SJCRH30 (cell line): ENCODE measurements at regions not wholly inside any gene's neighbourhood (a gene's known extent, or its start where the extent isn't known, plus 50 kb on each side); places are given as distances from the start of the nearest gene placed in this dataset.
"Not testable (repeated sequence)": the region's sequence is repeated elsewhere in the genome, so short reads cannot be mapped to it uniquely, and the experiment has no call there.

ENCODE experiments used
- DNase-seq, 2 experiments: peaks; one replicate each; pipeline ENCODE4 v3.0.0-alpha.2; 2015 to 2020
- H3K27ac ChIP-seq: fragments of 250-450 bp; sonication (Bioruptor Pico); 2 replicates; pipeline ENCODE4 v1.5.1; 2020; ENCODE audit warnings: mild to moderate bottlenecking, moderate library complexity
- H3K27me3 ChIP-seq: fragments of 250-450 bp; sonication (Bioruptor Pico); 2 replicates; pipeline ENCODE4 v1.5.1; 2020; ENCODE audit warnings: mild to moderate bottlenecking, moderate library complexity
- H3K36me3 ChIP-seq: fragments of 250-450 bp; sonication (Bioruptor Pico); 2 replicates; pipeline ENCODE4 v1.5.1; 2020; ENCODE audit warnings: mild to moderate bottlenecking, moderate library complexity
- H3K4me1 ChIP-seq: fragments of 250-450 bp; sonication (Bioruptor Pico); 2 replicates; pipeline ENCODE4 v1.5.1; 2020; ENCODE audit warnings: mild to moderate bottlenecking, moderate library complexity
- H3K4me3 ChIP-seq: fragments of 250-450 bp; sonication (Bioruptor Pico); 2 replicates; pipeline ENCODE4 v1.5.1; 2020; ENCODE audit warnings: mild to moderate bottlenecking, moderate library complexity
- H3K9me3 ChIP-seq: fragments of 250-450 bp; sonication (Bioruptor Pico); replicated peaks from 2 replicates; pipeline ENCODE4 v1.5.1; 2020; ENCODE audit warnings: mild to moderate bottlenecking, moderate library complexity

DNA sequence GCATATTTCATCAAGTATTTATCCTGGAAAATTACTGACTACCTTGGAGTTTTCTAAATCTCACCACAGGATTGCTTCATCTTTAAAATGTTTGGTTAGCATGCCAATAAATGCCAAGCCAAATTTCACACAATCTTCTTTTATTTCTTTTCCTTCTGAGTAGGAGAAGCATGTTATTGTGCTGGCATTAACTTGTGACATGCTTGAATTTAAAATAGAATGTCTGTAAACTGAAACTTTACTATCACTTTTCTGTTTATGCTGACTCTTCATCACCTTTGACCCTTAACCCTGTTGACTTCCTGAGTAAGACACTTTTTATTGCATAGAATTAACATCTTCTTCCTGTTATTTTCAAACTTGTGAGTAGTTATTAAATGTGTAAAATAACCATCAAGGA lies 56.2 kb upstream of the LRRTM4 start:
- H3K36me3 ChIP-seq: no peaks in the 10 kb centered on the region
- DNase-seq: peak in 1 of 2 experiments; percentile 5
- no peaks in the 10 kb centered on the region for H3K27me3 ChIP-seq
- H3K27ac ChIP-seq: no peak overlapping the region
- H3K4me1 ChIP-seq: peaks cover 2% of the 10 kb centered on the region; the same call in 1 of the 2 replicates
- no peak overlapping the region for H3K4me3 ChIP-seq
- H3K9me3 ChIP-seq: no peaks in the 10 kb centered on the region

DNA sequence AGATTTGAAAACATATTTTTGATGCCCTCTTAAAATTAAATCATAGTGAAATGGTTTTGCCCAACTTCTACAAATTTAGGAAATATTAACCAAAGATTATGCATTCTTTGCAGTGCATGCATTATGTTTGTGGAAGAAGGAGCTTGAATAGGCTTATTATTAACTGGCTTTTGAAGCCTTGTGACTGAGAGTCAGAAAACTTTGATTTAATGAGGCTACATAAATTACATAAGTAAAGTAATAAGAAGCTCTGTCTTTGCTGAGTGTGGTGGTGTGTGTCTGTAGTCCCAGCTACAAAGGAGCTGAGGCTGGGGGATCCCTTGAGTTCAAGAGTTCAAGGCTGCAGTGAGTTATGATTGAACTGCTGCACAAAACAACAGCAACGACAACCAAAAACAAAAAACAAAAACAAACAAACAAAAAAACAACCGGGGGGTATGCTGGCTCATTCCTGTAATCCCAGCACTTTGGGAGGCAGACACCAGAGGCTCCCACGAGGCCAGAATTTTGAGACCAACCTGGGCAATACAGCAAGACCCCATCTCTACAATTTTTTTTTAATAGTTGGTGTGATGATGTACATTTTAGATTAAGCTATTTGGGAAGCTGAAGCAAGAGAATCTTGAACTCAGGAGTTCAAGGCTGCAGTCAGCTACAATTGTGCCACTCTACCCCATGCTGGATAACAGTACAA lies 57.0 kb upstream of the LRRTM4 start:
- Histone ChIP-seq H3K27me3 (no peaks in the 10 kb centered on the region), H3K4me1 (peaks cover 2% of the 10 kb centered on the region; the same call in 1 of the 2 replicates), H3K4me3 (no peak overlapping the region), H3K9me3 (no peaks in the 10 kb centered on the region), H3K36me3 (no peaks in the 10 kb centered on the region), H3K27ac (no peak overlapping the region)
- DNase-seq: no peak

DNA sequence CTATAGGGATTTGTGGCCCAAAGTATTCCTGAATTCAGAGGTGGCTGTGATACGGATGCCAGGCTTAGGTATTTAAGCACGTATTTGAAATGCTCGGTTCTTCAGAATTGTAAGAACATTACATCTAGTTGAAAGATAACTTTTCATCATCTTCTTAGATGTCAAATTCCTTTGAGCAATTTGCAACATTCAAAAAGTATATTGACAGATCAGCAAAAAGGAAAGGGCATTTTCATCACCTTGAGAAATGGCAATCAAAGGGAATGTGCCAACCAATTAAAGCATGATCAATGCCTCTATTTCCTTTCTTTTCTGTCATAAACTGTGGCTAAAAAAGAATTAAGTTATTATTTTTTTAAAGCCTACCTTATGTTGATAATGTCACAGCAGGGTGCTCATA lies 66.3 kb upstream of the LRRTM4 start:
- Histone ChIP-seq H3K36me3 (no peaks in the 10 kb centered on the region), H3K9me3 (no peaks in the 10 kb centered on the region), H3K27ac (no peak overlapping the region), H3K27me3 (no peaks in the 10 kb centered on the region), H3K4me1 (no peaks in the 10 kb centered on the region), H3K4me3 (no peak overlapping the region)
- no peak for DNase-seq

DNA sequence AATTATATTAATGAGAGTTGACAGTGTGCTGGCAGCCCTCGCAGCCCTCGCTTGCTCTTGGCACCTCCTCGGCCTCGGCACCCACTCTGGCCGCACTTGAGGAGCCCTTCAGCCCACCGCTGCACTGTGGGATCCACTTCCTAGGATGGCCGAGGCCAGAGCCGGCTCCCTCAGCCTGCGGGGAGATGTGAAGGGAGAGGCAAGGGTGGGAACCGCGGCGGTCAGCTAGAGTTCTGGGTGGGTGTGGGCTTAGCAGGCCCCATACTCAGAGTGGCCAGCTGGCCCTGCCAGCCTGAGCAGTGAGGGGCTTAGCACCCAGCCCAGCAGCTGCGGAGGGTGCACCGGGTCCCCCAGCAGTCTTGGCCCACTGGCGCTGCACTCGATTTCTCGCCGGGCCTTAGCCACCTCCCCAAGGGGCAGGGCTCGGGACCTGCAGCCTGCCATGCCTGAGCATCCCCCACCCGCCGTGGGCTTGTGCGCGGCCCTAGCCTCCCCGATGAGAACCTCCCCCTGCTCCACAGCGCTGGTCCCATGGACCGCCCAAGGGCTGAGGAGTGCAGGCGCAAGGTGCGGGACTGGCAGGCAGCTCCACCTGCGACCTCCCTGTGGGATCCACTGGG lies 68.2 kb upstream of the LRRTM4 start:
- no peaks in the 10 kb centered on the region for H3K4me1 ChIP-seq
- DNase-seq: no peak

DNA sequence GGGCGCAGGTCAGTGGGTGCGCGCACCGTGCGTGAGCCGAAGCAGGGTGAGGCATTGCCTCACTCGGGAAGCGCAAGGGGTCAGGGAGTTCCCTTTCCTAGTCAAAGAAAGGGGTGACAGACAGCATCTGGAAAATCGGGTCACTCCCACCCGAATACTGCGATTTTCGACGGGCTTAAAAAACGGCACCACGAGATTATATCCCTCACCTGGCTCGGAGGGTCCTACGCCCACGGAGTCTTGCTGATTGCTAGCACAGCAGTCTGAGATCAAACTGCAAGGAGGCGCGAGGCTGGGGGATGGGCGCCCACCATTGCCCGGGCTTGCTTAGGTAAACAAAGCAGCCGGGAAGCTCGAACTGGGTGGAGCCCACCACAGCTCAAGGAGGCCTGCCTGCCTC lies 70.8 kb upstream of the LRRTM4 start:
- H3K4me1 ChIP-seq, DNase-seq, H3K27ac ChIP-seq, H3K27me3 ChIP-seq, H3K9me3 ChIP-seq, H3K36me3 ChIP-seq, H3K4me3 ChIP-seq: not testable (repeated sequence)

More for the DNA sequence above, 68.2 kb upstream of the LRRTM4 start:
- Histone ChIP-seq H3K27ac (no peak overlapping the region), H3K27me3 (no peaks in the 10 kb centered on the region), H3K9me3 (no peaks in the 10 kb centered on the region), H3K4me3 (no peak overlapping the region), H3K36me3 (no peaks in the 10 kb centered on the region)

DNA sequence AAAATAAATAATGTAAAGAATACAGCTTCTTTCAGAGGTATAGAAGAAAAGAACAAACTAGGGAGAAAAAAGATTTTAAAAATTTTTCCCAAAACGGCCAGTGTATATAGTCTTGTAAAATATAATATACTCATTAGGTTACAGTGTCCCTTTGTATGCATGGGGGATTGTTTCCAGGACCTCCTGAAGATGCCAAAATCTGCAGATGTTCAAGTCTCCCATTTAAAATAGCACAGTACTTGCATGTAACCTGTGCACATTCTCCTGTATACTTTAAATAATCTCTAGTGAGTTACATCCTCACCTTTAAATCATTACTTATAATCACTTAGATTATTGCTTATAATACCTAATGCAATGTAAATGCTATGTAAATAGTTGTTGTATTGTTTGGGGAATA lies 80.6 kb upstream of the LRRTM4 start:
- Histone ChIP-seq H3K36me3 (no peaks in the 10 kb centered on the region), H3K27me3 (no peaks in the 10 kb centered on the region), H3K4me1 (no peaks in the 10 kb centered on the region), H3K9me3 (no peaks in the 10 kb centered on the region), H3K4me3 (no peak overlapping the region), H3K27ac (no peak overlapping the region)
- DNase-seq: no peak

DNA sequence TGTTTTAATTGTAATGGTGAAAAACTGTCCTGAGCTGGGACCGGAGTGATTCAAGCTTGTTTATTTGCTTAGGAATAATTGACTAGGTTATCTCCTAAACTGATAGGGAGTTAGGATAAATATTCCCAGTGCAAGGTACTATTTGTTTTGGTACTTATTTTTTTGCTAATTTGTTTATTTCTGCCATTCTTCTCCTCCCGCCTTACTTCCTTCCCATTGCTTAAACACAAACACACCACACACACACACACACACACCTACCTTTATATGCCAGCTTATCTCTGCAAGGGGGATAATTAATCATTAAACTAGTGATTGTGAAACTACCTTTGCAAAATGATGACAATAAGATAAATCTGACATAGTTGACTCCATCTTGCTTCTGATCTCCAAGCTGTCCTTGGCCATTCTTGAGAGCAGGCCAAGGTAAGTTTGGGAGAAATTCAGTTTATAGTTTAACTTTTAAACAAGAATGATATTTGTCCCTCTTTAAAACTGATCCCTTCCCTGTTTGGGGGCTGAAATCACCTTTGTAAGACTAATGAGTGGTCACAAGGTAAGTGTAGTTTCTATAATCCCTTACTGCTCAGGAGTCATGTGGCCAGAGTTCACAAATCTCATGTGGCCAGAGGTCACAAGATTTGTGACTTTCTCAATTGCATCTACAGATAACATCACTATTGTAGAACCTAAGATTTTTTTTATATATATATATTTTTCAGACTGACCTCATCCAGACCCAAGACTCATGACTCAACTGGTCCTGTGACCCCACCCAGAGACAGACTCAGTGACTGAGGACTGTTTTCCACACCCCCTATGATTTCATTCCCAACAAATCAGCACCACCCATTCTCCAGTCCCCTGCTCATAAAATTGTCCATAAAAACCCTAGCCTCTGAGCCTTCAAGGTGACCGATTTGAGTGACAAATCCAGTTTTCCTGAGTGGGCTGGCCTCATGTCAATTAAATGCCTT lies 83.1 kb upstream of the LRRTM4 start:
- no peaks in the 10 kb centered on the region for H3K36me3 ChIP-seq
- no peaks in the 10 kb centered on the region for H3K27me3 ChIP-seq
- no peaks in the 10 kb centered on the region for H3K4me1 ChIP-seq
- H3K4me3 ChIP-seq: no peak overlapping the region
- DNase-seq: no peak
- H3K9me3 ChIP-seq: no peaks in the 10 kb centered on the region
- no peak overlapping the region for H3K27ac ChIP-seq

DNA sequence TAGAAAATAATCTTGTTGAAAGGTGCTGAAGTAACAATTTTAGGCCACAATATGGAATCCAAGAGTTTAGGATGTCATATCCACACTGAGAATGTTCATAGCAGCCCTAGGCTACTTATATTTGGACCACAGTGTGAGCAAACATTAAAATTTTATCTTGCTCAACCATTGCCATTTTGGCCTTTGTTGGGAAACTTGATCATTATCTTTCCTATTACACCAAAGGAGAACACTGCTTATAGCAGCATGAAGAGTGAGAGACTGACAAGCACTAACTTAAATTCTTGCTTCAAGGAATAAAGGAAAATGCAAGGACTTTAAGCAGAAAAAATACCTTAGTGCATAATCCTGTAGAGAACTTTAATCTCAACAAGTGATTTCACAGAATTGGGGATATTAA lies 86.3 kb upstream of the LRRTM4 start:
- Histone ChIP-seq H3K36me3 (no peaks in the 10 kb centered on the region), H3K27me3 (no peaks in the 10 kb centered on the region), H3K4me1 (no peaks in the 10 kb centered on the region), H3K9me3 (no peaks in the 10 kb centered on the region), H3K27ac (no peak overlapping the region), H3K4me3 (no peak overlapping the region)
- DNase-seq: no peak

DNA sequence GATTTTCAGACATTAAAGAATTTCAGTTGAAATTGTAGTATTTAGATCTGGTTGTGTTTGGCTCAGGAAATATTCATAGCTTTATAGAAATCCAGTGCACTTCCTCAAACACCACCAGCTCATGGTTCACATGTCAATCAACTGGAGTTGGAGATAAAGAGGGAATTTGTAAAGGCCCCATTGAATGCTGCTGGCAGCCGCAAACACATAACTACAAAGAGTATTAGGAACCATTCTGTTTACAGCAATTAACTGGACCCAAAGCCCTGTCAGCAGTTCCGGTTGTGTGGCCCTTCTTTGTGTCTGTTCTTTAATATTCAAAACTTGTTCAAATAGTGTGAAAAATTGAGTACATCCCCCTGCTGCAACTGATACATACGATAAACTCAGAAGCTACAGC lies 107.4 kb upstream of the LRRTM4 start:
- Histone ChIP-seq H3K4me1 (no peaks in the 10 kb centered on the region), H3K36me3 (no peaks in the 10 kb centered on the region), H3K4me3 (no peak overlapping the region), H3K27me3 (no peaks in the 10 kb centered on the region; the same call in 1 of the 2 replicates), H3K27ac (no peak overlapping the region), H3K9me3 (no peaks in the 10 kb centered on the region)
- no peak for DNase-seq

DNA sequence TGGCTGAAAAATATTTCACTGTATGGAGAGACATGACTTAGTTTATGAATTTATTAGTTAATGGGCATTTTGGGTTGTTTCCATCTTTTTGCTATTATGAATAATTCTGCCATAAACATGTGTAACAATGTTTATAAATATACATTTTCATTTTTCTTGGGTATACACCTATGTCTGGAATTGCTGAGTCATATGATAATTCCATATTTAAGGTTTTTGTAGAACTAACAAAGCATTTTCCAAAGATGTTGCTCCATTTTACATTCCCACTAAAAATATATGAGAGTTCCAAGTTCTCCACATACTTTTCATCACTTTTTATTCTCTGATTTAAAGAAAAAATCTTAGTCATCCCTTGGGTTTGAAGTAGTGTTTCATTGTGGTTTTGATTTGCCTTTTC lies 108.8 kb upstream of the LRRTM4 start:
- Histone ChIP-seq H3K4me1 (no peaks in the 10 kb centered on the region), H3K9me3 (no peaks in the 10 kb centered on the region), H3K4me3 (no peak overlapping the region), H3K36me3 (no peaks in the 10 kb centered on the region), H3K27me3 (no peaks in the 10 kb centered on the region; the same call in 1 of the 2 replicates), H3K27ac (no peak overlapping the region)
- no peak for DNase-seq

DNA sequence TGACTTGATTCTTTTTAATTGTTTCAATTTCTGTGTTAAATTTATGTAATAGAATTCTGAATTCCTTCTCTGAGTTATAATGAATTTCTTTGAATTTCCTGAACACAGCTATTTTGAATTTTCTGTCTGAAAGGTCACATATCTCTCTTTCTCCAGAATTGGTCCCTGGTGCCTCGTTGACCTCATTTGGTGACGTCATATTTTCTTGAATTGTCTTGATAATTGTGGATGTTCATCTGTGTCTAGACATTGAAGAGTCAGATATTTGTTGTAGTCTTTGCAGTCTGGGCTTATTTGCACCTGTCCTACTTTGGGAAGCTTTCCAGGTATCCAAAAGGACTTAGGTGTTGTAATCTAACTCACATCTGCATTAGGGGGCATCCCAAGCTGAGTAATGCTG lies 111.4 kb upstream of the LRRTM4 start:
- Histone ChIP-seq H3K9me3 (no peaks in the 10 kb centered on the region), H3K36me3 (no peaks in the 10 kb centered on the region), H3K27ac (no peak overlapping the region), H3K27me3 (no peaks in the 10 kb centered on the region; the same call in 1 of the 2 replicates), H3K4me1 (no peaks in the 10 kb centered on the region), H3K4me3 (no peak overlapping the region)
- DNase-seq: no peak

DNA sequence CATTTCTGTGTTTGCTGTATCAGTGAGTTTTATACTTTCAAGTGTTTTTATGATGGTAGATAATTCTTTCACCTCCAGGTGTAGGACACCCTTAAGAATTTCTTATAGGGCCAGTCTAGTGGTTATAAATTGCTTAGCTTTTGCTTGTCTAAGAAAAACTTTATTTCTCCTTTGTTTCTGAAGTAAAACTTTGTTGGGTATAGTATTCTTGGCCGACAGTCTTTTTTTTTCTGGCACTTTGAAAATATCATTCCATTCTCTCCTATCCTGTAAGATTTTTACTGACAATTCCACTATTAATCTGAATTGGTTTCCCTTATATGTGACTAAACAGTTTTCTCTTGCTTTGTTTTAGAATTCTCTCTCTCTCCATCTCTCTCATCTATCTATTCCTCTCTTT lies 118.7 kb upstream of the LRRTM4 start:
- Histone ChIP-seq H3K4me3 (no peak overlapping the region), H3K4me1 (no peaks in the 10 kb centered on the region), H3K9me3 (0 out of 2 replicates have a peak, but pooled peaks cover 9% of the 10 kb centered on the region), H3K27ac (no peak overlapping the region), H3K36me3 (no peaks in the 10 kb centered on the region), H3K27me3 (no peaks in the 10 kb centered on the region)
- no peak for DNase-seq

DNA sequence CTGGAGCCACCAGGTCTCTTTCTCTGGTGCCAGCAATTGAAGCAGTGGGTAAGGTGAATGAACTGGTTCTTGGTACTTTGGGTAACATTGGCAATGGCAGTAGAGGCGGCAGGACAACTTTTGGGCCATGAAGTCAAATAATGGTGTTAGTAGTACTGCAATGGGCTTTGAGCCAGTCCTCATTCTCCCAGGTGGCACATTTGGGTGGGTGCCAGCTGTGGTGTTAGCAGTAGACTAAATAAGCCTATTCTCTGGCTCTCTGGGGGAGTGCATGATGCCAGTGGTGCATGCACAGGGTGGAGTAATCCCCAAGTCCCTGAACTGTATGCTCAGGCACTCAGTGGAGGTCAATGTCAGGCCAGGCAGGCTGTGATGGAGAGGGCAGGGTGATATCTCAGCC lies 120.2 kb upstream of the LRRTM4 start:
- no peak overlapping the region for H3K27ac ChIP-seq
- no peak for DNase-seq

DNA sequence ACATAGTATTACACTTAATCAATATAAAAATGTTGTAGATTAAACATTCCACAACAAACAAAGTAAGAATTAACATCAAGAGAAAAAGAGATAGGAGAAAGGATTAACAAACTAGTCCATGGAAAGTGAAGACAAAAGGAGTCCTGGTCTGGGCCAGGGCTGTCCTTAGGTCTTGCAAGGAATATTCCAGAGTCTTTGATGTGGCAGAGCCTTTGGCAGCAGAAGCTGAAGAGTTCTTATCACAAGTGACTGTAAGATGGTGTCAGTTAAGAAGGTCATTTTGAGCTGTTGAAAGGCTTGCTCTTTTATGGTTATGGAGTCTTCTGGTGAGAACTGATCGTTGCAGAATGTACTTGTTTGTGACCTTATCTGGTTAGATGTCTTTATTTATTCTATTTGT lies 127.7 kb upstream of the LRRTM4 start:
- no peaks in the 10 kb centered on the region for H3K27me3 ChIP-seq
- H3K4me3 ChIP-seq: no peak overlapping the region
- H3K9me3 ChIP-seq: no peaks in the 10 kb centered on the region
- no peak for DNase-seq
- H3K27ac ChIP-seq: no peak overlapping the region
- H3K4me1 ChIP-seq: no peaks in the 10 kb centered on the region
- no peaks in the 10 kb centered on the region for H3K36me3 ChIP-seq

More for the DNA sequence above, 120.2 kb upstream of the LRRTM4 start:
- Histone ChIP-seq H3K4me1 (no peaks in the 10 kb centered on the region), H3K9me3 (0 out of 2 replicates have a peak, but pooled peaks cover 9% of the 10 kb centered on the region), H3K27me3 (no peaks in the 10 kb centered on the region), H3K36me3 (no peaks in the 10 kb centered on the region), H3K4me3 (no peak overlapping the region)

DNA sequence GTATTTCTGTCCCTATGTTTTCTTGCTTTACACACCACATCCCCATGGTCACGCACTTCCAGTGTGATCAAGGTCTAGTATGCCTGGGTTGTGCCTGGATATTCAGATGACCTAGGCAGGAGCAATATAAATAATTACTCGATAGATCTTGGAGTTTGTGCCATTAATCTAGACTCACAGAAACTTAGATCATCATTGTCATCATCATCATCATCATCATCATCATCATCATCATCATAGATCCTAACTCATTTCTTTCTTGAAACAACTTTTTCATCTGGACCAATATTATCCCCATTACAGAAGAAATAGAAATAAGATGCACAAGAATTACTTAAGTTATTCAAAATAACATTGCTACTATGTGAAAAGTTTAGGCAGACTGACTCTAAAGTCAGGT lies 130.3 kb upstream of the LRRTM4 start:
- Histone ChIP-seq H3K27me3 (no peaks in the 10 kb centered on the region), H3K4me1 (no peaks in the 10 kb centered on the region), H3K4me3 (no peak overlapping the region), H3K9me3 (no peaks in the 10 kb centered on the region), H3K36me3 (no peaks in the 10 kb centered on the region), H3K27ac (no peak overlapping the region)
- no peak for DNase-seq
